Activated naive CD4-positive, alpha-beta T cell treated with anti-CD3 and anti-CD28 coated beads, Interleukin-2, amount 10 ng/mL, durations not matched to agents 7 days and 5 days (primary cell): ENCODE measurements at regions not wholly inside any gene's neighbourhood (a gene's known extent, or its start where the extent isn't known, plus 50 kb on each side); places are given as distances from the start of the nearest gene placed in this dataset.

Experiments
- CTCF ChIA-PET: fragments of 350-600 bp; sonication (Branson Sonifier 250); formaldehyde crosslinking; loops from one replicate; lab custom pipeline; 2021; ENCODE audit warnings: antibody characterized with exemption; lab: Charles Lee
- DNase-seq: peaks from one replicate; pipeline ENCODE4 v3.0.0-alpha.2; 2020
- H3K27ac Mint-ChIP-seq: one replicate; pipeline ENCODE4 v1.8.0; 2021; ENCODE audit warnings: mild to moderate bottlenecking, moderate library complexity, mixed read lengths
- H3K27me3 Mint-ChIP-seq: one replicate; pipeline ENCODE4 v1.8.0; 2021; ENCODE audit warnings: mild to moderate bottlenecking, mixed read lengths
- H3K36me3 Mint-ChIP-seq: one replicate; pipeline ENCODE4 v1.8.0; 2021; ENCODE audit warnings: mixed read lengths
- H3K4me1 Mint-ChIP-seq: one replicate; pipeline ENCODE4 v1.8.0; 2021; ENCODE audit warnings: mixed read lengths
- H3K4me3 Mint-ChIP-seq: one replicate; pipeline ENCODE4 v1.8.0; 2021; ENCODE audit warnings: mild to moderate bottlenecking, moderate library complexity, mixed read lengths
- H3K9me3 Mint-ChIP-seq: one replicate; pipeline ENCODE4 v1.8.0; 2021; ENCODE audit warnings: mixed read lengths

GRCh38 chr2:118644190-118644589, 203.3 kb downstream of the EN1 start:
- CTCF ChIA-PET: no interaction called here
- Mint-ChIP-seq H3K4me3 (no peak overlapping the region), H3K27me3 (peaks cover 4% of the 10 kb centered on the region), H3K27ac (no peak overlapping the region), H3K4me1 (no peaks in the 10 kb centered on the region), H3K36me3 (no peaks in the 10 kb centered on the region), H3K9me3 (no peaks in the 10 kb centered on the region)
- DNase-seq: no peak

DNA sequence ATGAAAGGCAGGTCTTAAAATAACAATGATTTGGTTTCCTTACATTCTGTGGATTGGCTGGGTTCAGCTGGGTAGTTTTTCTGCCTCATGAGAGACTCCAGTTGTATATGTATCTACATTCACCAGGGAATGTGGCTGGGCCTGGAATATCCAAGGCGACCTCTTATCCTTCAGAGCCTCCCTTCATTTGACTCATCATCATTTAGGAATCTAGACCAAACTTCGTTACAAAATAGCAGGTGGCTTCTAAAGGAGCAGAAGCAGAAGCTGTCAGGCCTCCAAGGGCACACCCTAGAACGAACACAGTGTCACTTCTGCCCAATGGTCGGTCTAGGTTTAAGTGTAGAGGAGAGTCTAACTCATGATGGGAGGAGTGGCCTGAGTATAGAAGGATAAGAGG, 204.2 kb downstream of the EN1 start:
- Mint-ChIP-seq H3K9me3 (no peaks in the 10 kb centered on the region), H3K36me3 (no peaks in the 10 kb centered on the region), H3K4me1 (no peaks in the 10 kb centered on the region), H3K27ac (no peak overlapping the region), H3K27me3 (peaks cover 4% of the 10 kb centered on the region), H3K4me3 (no peak overlapping the region)
- DNase-seq: no peak
- CTCF ChIA-PET: no interaction called here

DNA sequence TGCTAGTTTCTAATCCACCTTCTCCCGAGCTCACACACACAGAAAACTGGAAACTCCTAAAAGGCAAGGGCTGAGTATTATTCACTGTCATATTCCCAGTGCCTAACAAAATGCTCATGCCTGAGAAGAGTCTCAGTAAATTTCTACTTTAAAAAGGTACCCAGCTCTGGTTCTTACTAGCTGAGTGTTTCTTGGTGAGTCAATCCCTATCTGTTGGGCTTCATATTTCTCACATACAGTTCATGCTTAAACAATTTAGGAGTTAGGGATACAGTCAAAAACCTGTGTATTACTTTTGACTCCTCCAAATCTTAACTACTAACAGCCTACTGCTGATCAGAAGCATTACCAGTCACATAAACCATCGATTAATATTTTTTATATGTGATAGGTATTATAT, 204.9 kb downstream of the EN1 start:
- no peak overlapping the region for H3K27ac Mint-ChIP-seq
- H3K27me3 Mint-ChIP-seq: peaks cover 4% of the 10 kb centered on the region
- no peak for DNase-seq
- no peaks in the 10 kb centered on the region for H3K4me1 Mint-ChIP-seq
- H3K4me3 Mint-ChIP-seq: no peak overlapping the region
- CTCF ChIA-PET: no interaction called here
- H3K9me3 Mint-ChIP-seq: no peaks in the 10 kb centered on the region
- no peaks in the 10 kb centered on the region for H3K36me3 Mint-ChIP-seq

DNA sequence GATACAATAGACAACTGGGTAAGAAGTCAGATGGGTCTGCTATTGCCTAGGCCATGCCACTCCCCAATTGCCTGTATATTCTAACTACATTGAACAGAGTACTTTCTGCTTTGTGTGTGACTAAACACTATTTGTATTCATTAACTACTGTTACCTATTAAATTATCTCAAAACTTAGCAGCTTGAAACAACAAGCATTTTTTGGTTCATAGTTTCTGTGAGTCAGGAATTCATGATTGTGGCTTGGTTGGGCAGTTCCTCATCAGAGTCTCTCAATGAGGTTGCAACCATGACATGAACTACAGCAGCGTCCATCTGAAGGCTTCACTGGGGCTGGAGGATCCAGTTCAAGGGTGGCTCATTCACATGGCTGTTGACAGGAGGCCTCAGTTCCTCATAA, 205.7 kb downstream of the EN1 start:
- no peaks in the 10 kb centered on the region for H3K9me3 Mint-ChIP-seq
- H3K27me3 Mint-ChIP-seq: peaks cover 4% of the 10 kb centered on the region
- H3K27ac Mint-ChIP-seq: no peak overlapping the region
- CTCF ChIA-PET: no interaction called here
- no peak for DNase-seq
- no peaks in the 10 kb centered on the region for H3K36me3 Mint-ChIP-seq
- no peaks in the 10 kb centered on the region for H3K4me1 Mint-ChIP-seq
- H3K4me3 Mint-ChIP-seq: no peak overlapping the region

DNA sequence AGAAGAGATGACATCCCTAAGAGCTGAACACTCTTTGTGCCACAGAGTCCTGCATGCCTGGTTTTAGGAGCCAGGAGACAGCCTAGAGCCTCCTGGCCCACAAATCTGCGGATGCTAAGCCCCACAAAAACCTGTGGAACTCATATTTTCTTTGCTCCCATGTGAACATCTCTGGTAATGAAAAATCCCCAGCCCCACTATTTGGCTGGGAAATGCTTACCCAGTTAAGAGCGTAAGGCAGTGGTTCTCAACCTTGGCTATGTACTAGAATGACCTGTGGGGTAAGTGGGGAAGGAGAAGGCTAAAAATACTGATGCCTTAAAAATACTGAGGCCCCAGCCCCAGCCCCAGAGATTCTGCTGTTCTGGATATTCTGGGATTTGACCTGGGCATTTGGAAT, 208.1 kb downstream of the EN1 start:
- Mint-ChIP-seq H3K4me1 (no peaks in the 10 kb centered on the region), H3K4me3 (no peak overlapping the region), H3K27ac (no peak overlapping the region), H3K9me3 (no peaks in the 10 kb centered on the region), H3K27me3 (no peaks in the 10 kb centered on the region), H3K36me3 (no peaks in the 10 kb centered on the region)
- CTCF ChIA-PET: no interaction called here
- no peak for DNase-seq

GRCh38 chr2:118638453-118638852, 209.0 kb downstream of the EN1 start:
- Mint-ChIP-seq H3K4me3 (no peak overlapping the region), H3K36me3 (no peaks in the 10 kb centered on the region), H3K9me3 (peaks cover under 1% of the 10 kb centered on the region), H3K27me3 (no peaks in the 10 kb centered on the region), H3K4me1 (no peaks in the 10 kb centered on the region), H3K27ac (no peak overlapping the region)
- CTCF ChIA-PET: no interaction called here
- DNase-seq: no peak

DNA sequence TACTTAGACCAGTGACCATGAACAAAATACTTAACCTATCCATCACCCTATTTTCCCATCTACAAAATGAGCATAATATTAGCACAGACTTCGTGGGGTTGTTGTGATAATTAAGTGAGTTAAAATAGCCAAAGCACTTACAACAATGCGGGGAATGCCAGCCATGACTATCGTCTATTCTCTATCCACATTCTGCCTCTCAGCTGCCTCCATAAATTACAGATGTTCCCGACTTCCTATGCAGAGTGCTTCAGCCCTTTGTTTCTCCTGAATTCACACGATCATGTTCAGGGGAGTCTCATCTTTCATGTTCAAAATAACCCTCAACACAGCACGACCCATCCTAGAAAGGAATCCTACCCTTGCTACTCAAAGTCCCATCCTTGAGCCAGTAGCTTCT, 211.6 kb downstream of the EN1 start:
- no peak for DNase-seq
- Mint-ChIP-seq H3K36me3 (no peaks in the 10 kb centered on the region), H3K4me1 (no peaks in the 10 kb centered on the region), H3K4me3 (no peak overlapping the region), H3K9me3 (peaks cover 6% of the 10 kb centered on the region), H3K27me3 (no peaks in the 10 kb centered on the region), H3K27ac (no peak overlapping the region)
- CTCF ChIA-PET: no interaction called here

DNA sequence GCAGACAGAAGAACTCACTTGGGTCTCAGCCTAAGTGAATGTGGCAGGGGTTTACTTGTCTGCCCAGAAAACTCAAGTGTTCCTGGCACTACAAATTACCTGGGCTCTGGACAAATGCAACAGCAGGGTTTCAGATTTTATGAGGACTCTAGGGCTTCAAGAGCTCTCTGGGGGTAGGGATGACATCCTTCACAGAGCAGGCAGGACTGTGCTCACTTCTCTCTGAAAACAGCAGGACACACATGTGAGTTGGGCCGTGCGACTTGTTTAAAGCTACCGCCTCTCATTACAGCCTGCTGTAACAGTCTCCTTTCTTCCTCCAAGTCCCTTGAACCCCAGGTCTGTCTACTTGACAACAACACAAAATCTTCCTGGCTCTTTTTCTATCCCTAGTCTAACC, 212.6 kb downstream of the EN1 start:
- Mint-ChIP-seq H3K4me3 (no peak overlapping the region), H3K27me3 (no peaks in the 10 kb centered on the region), H3K9me3 (peaks cover 6% of the 10 kb centered on the region), H3K4me1 (no peaks in the 10 kb centered on the region), H3K27ac (no peak overlapping the region), H3K36me3 (no peaks in the 10 kb centered on the region)
- no peak for DNase-seq
- CTCF ChIA-PET: no interaction called here

DNA sequence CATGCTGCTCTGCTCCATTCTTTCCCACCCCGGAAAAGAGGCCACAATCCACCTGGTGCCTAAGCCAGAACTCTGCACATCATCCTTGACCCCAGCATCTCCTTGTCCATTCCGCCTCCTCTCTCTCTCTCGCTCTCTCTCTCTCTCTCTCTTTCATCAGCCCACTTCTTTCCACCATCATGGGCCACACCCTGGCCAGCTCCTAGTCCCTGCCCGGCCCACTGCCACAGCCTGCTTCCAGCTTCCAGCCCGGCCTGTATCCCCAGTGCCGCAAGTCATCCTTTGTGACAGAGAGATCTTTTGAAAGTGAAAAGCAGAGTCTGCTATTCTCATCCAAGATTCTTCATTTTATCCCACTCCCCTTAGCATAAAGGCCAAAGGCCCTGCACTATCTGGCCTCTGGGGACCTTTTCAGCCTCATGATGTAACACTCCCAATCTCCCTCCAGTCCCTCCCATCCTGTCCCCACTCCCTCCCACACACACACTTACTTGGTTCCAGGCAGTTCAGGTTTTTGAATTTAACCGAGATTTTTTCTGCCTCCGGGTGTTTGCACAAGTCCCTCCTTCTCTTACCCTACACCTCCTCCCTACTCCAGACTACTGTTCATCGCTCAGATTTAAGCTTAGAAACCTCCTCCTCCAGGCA, 214.0 kb downstream of the EN1 start:
- Mint-ChIP-seq H3K4me3 (no peak overlapping the region), H3K9me3 (peaks cover 6% of the 10 kb centered on the region), H3K4me1 (no peaks in the 10 kb centered on the region), H3K27ac (no peak overlapping the region), H3K27me3 (no peaks in the 10 kb centered on the region), H3K36me3 (no peaks in the 10 kb centered on the region)
- CTCF ChIA-PET: no interaction called here
- no peak for DNase-seq

DNA sequence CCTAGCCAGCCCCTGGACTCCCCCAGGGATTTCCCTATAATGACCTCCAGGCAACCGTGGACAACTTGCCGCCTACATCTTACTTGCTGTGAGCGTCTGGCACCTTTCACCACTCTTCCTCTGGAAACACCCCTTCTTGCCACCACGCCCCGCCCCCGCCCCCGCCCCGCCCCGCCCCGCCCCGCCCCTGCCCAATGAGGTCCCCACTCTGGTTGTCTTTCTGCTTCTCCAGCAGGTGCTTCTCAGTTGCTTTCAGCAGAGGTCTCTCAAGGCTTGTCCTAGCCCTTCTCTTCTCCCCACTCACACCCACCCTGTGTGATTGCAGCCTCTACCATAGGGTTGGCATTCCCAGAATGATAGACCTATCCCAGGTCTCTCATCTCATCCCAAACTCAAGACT, 214.5 kb downstream of the EN1 start:
- Mint-ChIP-seq H3K4me3 (no peak overlapping the region), H3K9me3 (peaks cover 6% of the 10 kb centered on the region), H3K27me3 (no peaks in the 10 kb centered on the region), H3K36me3 (no peaks in the 10 kb centered on the region), H3K27ac (no peak overlapping the region), H3K4me1 (no peaks in the 10 kb centered on the region)
- DNase-seq: no peak
- CTCF ChIA-PET: no interaction called here

DNA sequence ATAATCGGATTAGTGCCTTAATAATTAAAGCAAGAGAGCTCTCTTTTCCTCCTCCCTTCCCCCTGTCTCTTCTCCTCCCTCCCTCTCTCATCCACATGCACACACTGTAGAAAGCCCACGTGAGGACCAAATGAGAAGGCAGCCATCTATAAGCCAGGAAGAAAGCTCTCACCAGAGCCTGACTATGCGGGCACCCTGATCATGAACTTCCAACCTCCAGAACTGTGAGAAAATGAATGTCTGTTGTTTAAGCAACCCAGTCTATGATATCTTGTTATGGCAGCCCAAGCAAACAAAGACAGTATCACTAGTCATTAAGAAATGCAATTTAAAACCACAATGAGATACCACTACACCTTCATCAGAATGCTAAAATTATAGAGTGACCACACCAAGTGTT, 220.3 kb downstream of the EN1 start:
- CTCF ChIA-PET: no interaction called here
- H3K4me1 Mint-ChIP-seq: no peaks in the 10 kb centered on the region
- H3K4me3 Mint-ChIP-seq: no peak overlapping the region
- DNase-seq: no peak
- no peak overlapping the region for H3K27ac Mint-ChIP-seq
- no peaks in the 10 kb centered on the region for H3K27me3 Mint-ChIP-seq
- H3K36me3 Mint-ChIP-seq: no peaks in the 10 kb centered on the region
- no peaks in the 10 kb centered on the region for H3K9me3 Mint-ChIP-seq

DNA sequence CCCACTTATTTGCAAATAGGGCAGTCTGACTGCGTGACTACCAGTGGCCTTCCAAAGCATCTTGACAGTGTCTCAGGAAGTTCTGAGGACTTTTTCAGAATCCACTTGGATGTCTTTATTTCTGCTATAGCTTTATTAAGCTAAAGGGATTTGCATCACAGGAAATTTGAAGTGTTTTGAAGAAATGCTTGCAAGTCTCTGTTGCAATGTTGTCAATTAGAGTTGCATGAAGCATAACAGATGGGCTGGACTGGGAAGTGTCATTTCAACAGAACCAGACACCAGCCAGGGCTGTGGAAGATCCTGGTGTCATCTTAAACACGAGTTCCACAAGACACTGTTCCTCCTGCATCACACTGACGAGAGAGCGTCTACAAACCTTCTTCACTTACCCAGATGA, 224.5 kb downstream of the EN1 start:
- Mint-ChIP-seq H3K9me3 (no peaks in the 10 kb centered on the region), H3K27me3 (no peaks in the 10 kb centered on the region), H3K4me3 (no peak overlapping the region), H3K4me1 (no peaks in the 10 kb centered on the region), H3K27ac (no peak overlapping the region), H3K36me3 (no peaks in the 10 kb centered on the region)
- CTCF ChIA-PET: no interaction called here
- DNase-seq: no peak

DNA sequence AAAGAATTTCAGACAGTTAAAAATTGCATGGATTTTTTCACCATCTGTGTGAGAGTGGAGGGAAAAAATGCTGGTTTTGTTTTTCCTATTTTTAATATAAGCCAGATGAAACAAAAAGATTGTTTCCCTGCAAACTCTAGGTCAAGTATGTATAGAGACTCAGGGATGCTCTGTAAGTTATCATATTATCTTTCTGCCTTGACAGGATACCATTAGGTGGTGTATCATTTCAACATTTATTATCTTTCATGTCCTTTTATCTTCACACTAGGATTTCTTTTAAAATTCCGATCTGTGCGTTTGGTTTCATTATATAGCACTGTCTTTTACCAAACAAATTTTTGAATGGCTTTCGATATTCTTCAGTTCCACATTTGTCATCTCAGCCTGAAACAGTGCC, 225.3 kb downstream of the EN1 start:
- CTCF ChIA-PET: no interaction called here
- H3K9me3 Mint-ChIP-seq: no peaks in the 10 kb centered on the region

GRCh38 chr2:118618279-118618678, 229.2 kb downstream of the EN1 start:
- Mint-ChIP-seq H3K9me3 (no peaks in the 10 kb centered on the region), H3K27me3 (no peaks in the 10 kb centered on the region), H3K4me3 (no peak overlapping the region), H3K27ac (no peak overlapping the region), H3K4me1 (no peaks in the 10 kb centered on the region), H3K36me3 (no peaks in the 10 kb centered on the region)
- no peak for DNase-seq
- CTCF ChIA-PET: no interaction called here

More for the DNA sequence above, 225.3 kb downstream of the EN1 start:
- no peak for DNase-seq
- H3K36me3 Mint-ChIP-seq: no peaks in the 10 kb centered on the region
- H3K27me3 Mint-ChIP-seq: no peaks in the 10 kb centered on the region
- H3K4me1 Mint-ChIP-seq: no peaks in the 10 kb centered on the region
- H3K4me3 Mint-ChIP-seq: no peak overlapping the region
- H3K27ac Mint-ChIP-seq: no peak overlapping the region

- CTCF ChIA-PET: no interaction called here
Measured at GRCh38 chr2:118616432-118616831, 231.0 kb downstream of the EN1 start.

DNA sequence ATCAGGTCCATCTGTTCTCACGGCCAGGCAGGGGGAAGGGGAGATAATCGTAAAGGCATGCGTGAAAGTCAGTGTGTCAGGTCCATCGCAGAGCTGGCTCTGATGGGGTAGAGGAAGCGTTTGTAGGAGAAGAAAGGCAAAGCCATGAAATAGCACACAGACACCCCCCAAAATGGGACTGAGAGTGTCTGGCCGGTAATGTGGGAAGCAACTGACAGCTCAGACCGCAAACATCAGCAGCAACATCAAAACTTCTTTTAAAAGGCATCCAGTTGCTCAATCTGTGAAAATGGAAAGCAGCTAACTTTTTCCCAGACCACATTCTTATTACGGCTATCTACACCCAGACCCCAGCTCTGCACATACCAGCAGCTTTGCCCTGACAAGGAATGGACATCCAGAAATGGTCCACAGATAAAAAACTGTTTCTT, 232.6 kb downstream of the EN1 start:
- Mint-ChIP-seq H3K27ac (no peak overlapping the region), H3K4me1 (no peaks in the 10 kb centered on the region), H3K36me3 (no peaks in the 10 kb centered on the region), H3K9me3 (no peaks in the 10 kb centered on the region), H3K27me3 (no peaks in the 10 kb centered on the region), H3K4me3 (no peak overlapping the region)
- CTCF ChIA-PET: no interaction called here
- DNase-seq: no peak

More at GRCh38 chr2:118616432-118616831, 231.0 kb downstream of the EN1 start:
- H3K4me3 Mint-ChIP-seq: no peak overlapping the region
- H3K4me1 Mint-ChIP-seq: no peaks in the 10 kb centered on the region
- no peaks in the 10 kb centered on the region for H3K9me3 Mint-ChIP-seq
- no peak for DNase-seq
- H3K36me3 Mint-ChIP-seq: no peaks in the 10 kb centered on the region
- no peaks in the 10 kb centered on the region for H3K27me3 Mint-ChIP-seq
- H3K27ac Mint-ChIP-seq: no peak overlapping the region
